ENCODE measurements at regions not wholly inside any gene's neighbourhood (a gene's known extent, or its start where the extent isn't known, plus 50 kb on each side); places are given as distances from the start of the nearest gene placed in this dataset.

- H3K4me1 ChIP-seq (ENCODE audit: insufficient read depth, low read length), result no peaks in the 10 kb centered on the region
- H3K36me3 Mint-ChIP-seq (ENCODE audit: low read depth), result no peaks in the 10 kb centered on the region
- intact Hi-C loops (cut with DNase I, micrococcal nuclease), result no loop called here
- H3K36me3 ChIP-seq (ENCODE audit: insufficient read depth, low read length), result no peaks in the 10 kb centered on the region
- H3K27ac Mint-ChIP-seq, result no peak overlapping the region
- H3K4me3 ChIP-seq (ENCODE audit: low read length), result no peak overlapping the region
- H3K9me3 ChIP-seq (ENCODE audit: control insufficient read depth in 1 of 2, insufficient read depth in 1 of 2, low read length in 2 of 2), result no peaks in the 10 kb centered on the region
- no peak overlapping the region for H3K27ac ChIP-seq (ENCODE audit: low read depth in 1 of 2, low read length in 2 of 2)
- H3K9me3 Mint-ChIP-seq, result peaks cover 3% of the 10 kb centered on the region
- no peak for ATAC-seq (ENCODE audit: poor library complexity)
- DNase-seq, result no peak
- ChIA-PET CTCF (no interaction called here), POLR2A (no interaction called here)
- no peak for TF ChIP-seq CTCF (IDR thresholded peaks at IDR 0.05)
- no peaks in the 10 kb centered on the region for H3K27me3 ChIP-seq (ENCODE audit: control insufficient read depth in 1 of 2, insufficient read depth in 2 of 2, low read length in 2 of 2)
- no peak overlapping the region for H3K4me3 Mint-ChIP-seq
- H3K27me3 Mint-ChIP-seq, result no peaks in the 10 kb centered on the region
- no peaks in the 10 kb centered on the region for H3K4me1 Mint-ChIP-seq (ENCODE audit: low read depth)
These were observed 1232.4 kb downstream of the STIM2 start for GRCh38 chr4:28093071-28093470.

- no peak overlapping the region for H3K4me3 ChIP-seq (ENCODE audit: low read length)
- CTCF ChIA-PET, result no interaction called here
- H3K27ac ChIP-seq (ENCODE audit: low read depth in 1 of 2, low read length in 2 of 2), result no peak overlapping the region
- no peaks in the 10 kb centered on the region for H3K4me1 Mint-ChIP-seq (ENCODE audit: low read depth)
- no peaks in the 10 kb centered on the region for H3K4me1 ChIP-seq (ENCODE audit: insufficient read depth, low read length)
- H3K36me3 Mint-ChIP-seq (ENCODE audit: low read depth), result no peaks in the 10 kb centered on the region
- H3K27ac Mint-ChIP-seq, result no peak overlapping the region
- no peaks in the 10 kb centered on the region for H3K27me3 ChIP-seq (ENCODE audit: control insufficient read depth in 1 of 2, insufficient read depth in 2 of 2, low read length in 2 of 2)
- no peak overlapping the region for H3K4me3 Mint-ChIP-seq
- H3K27me3 Mint-ChIP-seq, result no peaks in the 10 kb centered on the region
- no peaks in the 10 kb centered on the region for H3K36me3 ChIP-seq (ENCODE audit: insufficient read depth, low read length)
- peaks cover 0 to 4% of the 10 kb centered on the region in 2 experiments for H3K9me3 ChIP-seq (ENCODE audit: control insufficient read depth in 1 of 2, insufficient read depth in 1 of 2, low read length in 2 of 2)
- intact Hi-C loops (cut with DNase I, micrococcal nuclease), result no loop called here
- no peak for TF ChIP-seq CTCF (IDR thresholded peaks at IDR 0.05)
- no peak for DNase-seq
- H3K9me3 Mint-ChIP-seq, result peaks cover 5% of the 10 kb centered on the region
- POLR2A ChIA-PET, result no interaction called here
- no peak for ATAC-seq (ENCODE audit: poor library complexity)
These were observed 1240.9 kb downstream of the STIM2 start for GRCh38 chr4:28101583-28101982.

GRCh38 chr4:28105271-28105859 lies 1244.7 kb downstream of the STIM2 start:
- Mint-ChIP-seq H3K27me3 (no peaks in the 10 kb centered on the region), H3K9me3 (peaks cover 8% of the 10 kb centered on the region), H3K27ac (no peak overlapping the region), H3K36me3 (ENCODE audit: low read depth) (no peaks in the 10 kb centered on the region), H3K4me3 (no peak overlapping the region), H3K4me1 (ENCODE audit: low read depth) (no peaks in the 10 kb centered on the region)
- Histone ChIP-seq H3K9me3 (ENCODE audit: control insufficient read depth in 1 of 2, insufficient read depth in 1 of 2, low read length in 2 of 2) (peaks cover 0 to 4% of the 10 kb centered on the region in 2 experiments), H3K4me1 (ENCODE audit: insufficient read depth, low read length) (no peaks in the 10 kb centered on the region), H3K4me3 (ENCODE audit: low read length) (no peak overlapping the region), H3K27me3 (ENCODE audit: control insufficient read depth in 1 of 2, insufficient read depth in 2 of 2, low read length in 2 of 2) (no peaks in the 10 kb centered on the region), H3K27ac (ENCODE audit: low read depth in 1 of 2, low read length in 2 of 2) (no peak overlapping the region), H3K36me3 (ENCODE audit: insufficient read depth, low read length) (no peaks in the 10 kb centered on the region)
- ChIA-PET POLR2A (no interaction called here), CTCF (no interaction called here)
- no peak for DNase-seq
- intact Hi-C loops (cut with DNase I, micrococcal nuclease), result no loop called here
- ATAC-seq (ENCODE audit: poor library complexity), result no peak
- no peak for TF ChIP-seq CTCF (IDR thresholded peaks at IDR 0.05)

All from CD4-positive, alpha-beta T cell (primary cell).